T-helper 17 cell (primary cell): ENCODE measurements at regions not wholly inside any gene's neighbourhood (a gene's known extent, or its start where the extent isn't known, plus 50 kb on each side); places are given as distances from the start of the nearest gene placed in this dataset.

Source experiments
- ATAC-seq: fragments of 150-1000 bp; cut with Tn5 transposase; 2 replicates; pipeline ENCODE4 v1.10.0; 2021; ENCODE audit warnings: mild to moderate bottlenecking, moderate library complexity
- DNase-seq, 3 donors: peaks; one replicate each; pipeline versions ENCODE4 v3.0.0 to v3.0.0-alpha.2; 2020 to 2021
- H3K9me3 ChIP-seq: one replicate; pipeline ENCODE4 v1.7.0; 2013; ENCODE audit warnings: low read length, mild to moderate bottlenecking; ENCODE audit not compliant: control insufficient read depth, poor library complexity, severe bottlenecking
- H3K27ac Mint-ChIP-seq: one replicate; pipeline ENCODE4 v1.8.0; 2022; ENCODE audit warnings: mild to moderate bottlenecking, moderate library complexity, mixed read lengths
- H3K27me3 Mint-ChIP-seq: one replicate; pipeline ENCODE4 v1.8.0; 2022; ENCODE audit warnings: mixed read lengths
- H3K36me3 Mint-ChIP-seq: one replicate; pipeline ENCODE4 v1.8.0; 2022; ENCODE audit warnings: low read depth, mixed read lengths
- H3K4me1 Mint-ChIP-seq: one replicate; pipeline ENCODE4 v1.8.0; 2022; ENCODE audit warnings: mild to moderate bottlenecking, mixed read lengths
- H3K4me3 Mint-ChIP-seq: one replicate; pipeline ENCODE4 v1.8.0; 2022; ENCODE audit warnings: mild to moderate bottlenecking, moderate library complexity, mixed read lengths

GRCh38 chr9:119577881-119578280, 208.6 kb upstream of the BRINP1 start:
- Mint-ChIP-seq H3K36me3 (no peaks in the 10 kb centered on the region), H3K4me3 (no peak overlapping the region), H3K4me1 (no peaks in the 10 kb centered on the region), H3K27ac (no peak overlapping the region), H3K27me3 (no peaks in the 10 kb centered on the region)
- H3K9me3 ChIP-seq = no peaks in the 10 kb centered on the region
- ATAC-seq (no peak), DNase-seq (no peak)

- ATAC-seq (no peak), DNase-seq (no peak)
- Mint-ChIP-seq H3K4me1 (no peaks in the 10 kb centered on the region), H3K27me3 (peaks cover 9% of the 10 kb centered on the region), H3K36me3 (no peaks in the 10 kb centered on the region), H3K4me3 (no peak overlapping the region), H3K27ac (no peak overlapping the region)
- H3K9me3 ChIP-seq = no peaks in the 10 kb centered on the region
Observed at GRCh38 chr9:119559986-119560385, 190.8 kb upstream of the BRINP1 start.

GRCh38 chr9:119559056-119559455, 189.8 kb upstream of the BRINP1 start:
- Mint-ChIP-seq H3K27ac (no peak overlapping the region), H3K4me1 (no peaks in the 10 kb centered on the region), H3K4me3 (no peak overlapping the region), H3K36me3 (no peaks in the 10 kb centered on the region), H3K27me3 (peaks cover 9% of the 10 kb centered on the region)
- no peaks in the 10 kb centered on the region for H3K9me3 ChIP-seq
- ATAC-seq (no peak), DNase-seq (no peak)

GRCh38 chr9:119556129-119556875, 187.1 kb upstream of the BRINP1 start:
- no peaks in the 10 kb centered on the region for H3K9me3 ChIP-seq
- ATAC-seq (peak; percentile 59), DNase-seq (peak; percentile 12 to 18 (median 13))
- Mint-ChIP-seq H3K27ac (no peak overlapping the region), H3K4me1 (no peaks in the 10 kb centered on the region), H3K36me3 (no peaks in the 10 kb centered on the region), H3K27me3 (peaks cover 9% of the 10 kb centered on the region), H3K4me3 (no peak overlapping the region)

- ATAC-seq (no peak), DNase-seq (no peak)
- no peak overlapping the region for H3K4me3 Mint-ChIP-seq
- H3K27ac Mint-ChIP-seq = no peak overlapping the region
- no peaks in the 10 kb centered on the region for H3K36me3 Mint-ChIP-seq
- no peaks in the 10 kb centered on the region for H3K27me3 Mint-ChIP-seq
- no peaks in the 10 kb centered on the region for H3K9me3 ChIP-seq
- no peaks in the 10 kb centered on the region for H3K4me1 Mint-ChIP-seq
Observed at GRCh38 chr9:119544492-119544891, 175.3 kb upstream of the BRINP1 start.

- Mint-ChIP-seq H3K36me3 (no peaks in the 10 kb centered on the region), H3K4me1 (no peaks in the 10 kb centered on the region), H3K27me3 (no peaks in the 10 kb centered on the region), H3K4me3 (no peak overlapping the region), H3K27ac (no peak overlapping the region)
- DNase-seq (no peak), ATAC-seq (no peak)
- no peaks in the 10 kb centered on the region for H3K9me3 ChIP-seq
Observed at GRCh38 chr9:119537138-119537537, 167.9 kb upstream of the BRINP1 start.

- DNase-seq (no peak), ATAC-seq (no peak)
- no peaks in the 10 kb centered on the region for H3K4me1 Mint-ChIP-seq
- H3K9me3 ChIP-seq = no peaks in the 10 kb centered on the region
- H3K27me3 Mint-ChIP-seq = no peaks in the 10 kb centered on the region
- no peak overlapping the region for H3K27ac Mint-ChIP-seq
- H3K36me3 Mint-ChIP-seq = no peaks in the 10 kb centered on the region
- no peak overlapping the region for H3K4me3 Mint-ChIP-seq
Observed at GRCh38 chr9:119533504-119533903, 164.3 kb upstream of the BRINP1 start.

GRCh38 chr9:119526698-119527097, 157.5 kb upstream of the BRINP1 start:
- Mint-ChIP-seq H3K27me3 (no peaks in the 10 kb centered on the region), H3K36me3 (no peaks in the 10 kb centered on the region), H3K4me3 (no peak overlapping the region), H3K27ac (no peak overlapping the region), H3K4me1 (no peaks in the 10 kb centered on the region)
- no peak for ATAC-seq
- no peaks in the 10 kb centered on the region for H3K9me3 ChIP-seq
- DNase-seq = no peak

- H3K9me3 ChIP-seq = no peaks in the 10 kb centered on the region
- Mint-ChIP-seq H3K27ac (no peak overlapping the region), H3K4me3 (no peak overlapping the region), H3K27me3 (no peaks in the 10 kb centered on the region), H3K36me3 (no peaks in the 10 kb centered on the region), H3K4me1 (no peaks in the 10 kb centered on the region)
- ATAC-seq (no peak), DNase-seq (no peak)
Observed at GRCh38 chr9:119523508-119523907, 154.3 kb upstream of the BRINP1 start.

- no peaks in the 10 kb centered on the region for H3K4me1 Mint-ChIP-seq
- no peaks in the 10 kb centered on the region for H3K36me3 Mint-ChIP-seq
- DNase-seq (no peak), ATAC-seq (no peak)
- no peak overlapping the region for H3K27ac Mint-ChIP-seq
- H3K27me3 Mint-ChIP-seq = no peaks in the 10 kb centered on the region
- no peaks in the 10 kb centered on the region for H3K9me3 ChIP-seq
- H3K4me3 Mint-ChIP-seq = no peak overlapping the region
Observed at GRCh38 chr9:119522381-119522780, 153.1 kb upstream of the BRINP1 start.

- DNase-seq (no peak), ATAC-seq (no peak)
- Mint-ChIP-seq H3K36me3 (no peaks in the 10 kb centered on the region), H3K27ac (no peak overlapping the region), H3K4me1 (no peaks in the 10 kb centered on the region), H3K4me3 (no peak overlapping the region), H3K27me3 (no peaks in the 10 kb centered on the region)
- H3K9me3 ChIP-seq = no peaks in the 10 kb centered on the region
Observed at GRCh38 chr9:119509291-119509905, 140.2 kb upstream of the BRINP1 start.

- H3K27me3 Mint-ChIP-seq = no peaks in the 10 kb centered on the region
- no peaks in the 10 kb centered on the region for H3K4me1 Mint-ChIP-seq
- no peak for DNase-seq
- H3K9me3 ChIP-seq = no peaks in the 10 kb centered on the region
- ATAC-seq = no peak
- no peaks in the 10 kb centered on the region for H3K36me3 Mint-ChIP-seq
- H3K27ac Mint-ChIP-seq = no peak overlapping the region
- H3K4me3 Mint-ChIP-seq = no peak overlapping the region
Observed at GRCh38 chr9:119501374-119501773, 132.1 kb upstream of the BRINP1 start.

- Mint-ChIP-seq H3K4me1 (no peaks in the 10 kb centered on the region), H3K27ac (no peak overlapping the region), H3K27me3 (no peaks in the 10 kb centered on the region), H3K36me3 (no peaks in the 10 kb centered on the region), H3K4me3 (no peak overlapping the region)
- ATAC-seq = no peak
- H3K9me3 ChIP-seq = no peaks in the 10 kb centered on the region
- no peak for DNase-seq
Observed at GRCh38 chr9:119500072-119500771, 131.0 kb upstream of the BRINP1 start.
